Panc1 (cell line): ENCODE measurements at regions not wholly inside any gene's neighbourhood (a gene's known extent, or its start where the extent isn't known, plus 50 kb on each side); places are given as distances from the start of the nearest gene placed in this dataset.

ENCODE experiments used
- ATAC-seq: fragments of 200-7000 bp; cut with Tn5 transposase; 2 replicates; pipeline ENCODE4 v1.9.1; 2020; ENCODE audit warnings: mild to moderate bottlenecking, moderate library complexity
- BruUV-seq: library from RNA; stranded (reverse); fragments of 400-500 nt; replicated peaks from 2 replicates; lab custom pipeline; 2021; lab: Mats Ljungman, UMichigan
- CTCF ChIA-PET: fragments of 300-600 bp; sonication (Branson Sonifier 250); formaldehyde crosslinking; loops from one replicate; lab custom pipeline; 2022; ENCODE audit warnings: antibody characterized with exemption; lab: Charles Lee
- POLR2A ChIA-PET: fragments of 300-600 bp; sonication (Branson Sonifier 250); formaldehyde crosslinking; loops from one replicate; lab custom pipeline; 2022; ENCODE audit warnings: antibody characterized with exemption; lab: Charles Lee
- DNase-seq: peaks from one replicate; pipeline ENCODE4 v3.0.0-alpha.2; 2010; ENCODE audit warnings: low read depth, low spot score
- H3K27ac ChIP-seq: 2 replicates; pipeline ENCODE4 v1.5.1; 2011; ENCODE audit warnings: mild to moderate bottlenecking, low read length, inconsistent platforms
- H3K27me3 ChIP-seq: fragments of 200-500 bp; sonication (Bioruptor generic); 2 replicates; pipeline ENCODE4 v1.6.0; 2014; ENCODE audit warnings: low read length, inconsistent platforms; ENCODE audit not compliant: control insufficient read depth, insufficient read depth
- H3K36me3 ChIP-seq: fragments of 200-500 bp; sonication (Bioruptor generic); 2 replicates; pipeline ENCODE4 v1.5.1; 2014; ENCODE audit warnings: inconsistent platforms, mild to moderate bottlenecking, low read length, moderate library complexity; ENCODE audit not compliant: control insufficient read depth, insufficient read depth
- H3K4me1 ChIP-seq: 2 replicates; pipeline ENCODE4 v1.5.1; 2011; ENCODE audit warnings: inconsistent platforms, mild to moderate bottlenecking, low read length, moderate library complexity; ENCODE audit not compliant: control insufficient read depth, insufficient read depth
- H3K4me3 ChIP-seq, 2 experiments: 2 replicates each; pipeline ENCODE4 v1.5.1; 2011 to 2012; ENCODE audit warnings: low read depth in 2 of 2, low read length in 2 of 2, mild to moderate bottlenecking in 2 of 2, inconsistent platforms in 1 of 2, moderate library complexity in 1 of 2
- H3K9me3 ChIP-seq: fragments of 200-500 bp; sonication (Bioruptor generic); 2 replicates; pipeline ENCODE4 v1.5.1; 2014; ENCODE audit warnings: low read depth, mild to moderate bottlenecking, inconsistent platforms, low read length, moderate library complexity; ENCODE audit not compliant: control insufficient read depth, insufficient read depth
- POLR2AphosphoS5 ChIP-seq: IDR thresholded peaks from 2 replicates; pipeline ENCODE4 v1.6.1; 2012; ENCODE audit warnings: mild to moderate bottlenecking, low read depth, low read length, moderate library complexity
- SIN3A ChIP-seq: IDR thresholded peaks from 2 replicates; pipeline ENCODE4 v1.6.1; 2012; ENCODE audit warnings: low read depth, mild to moderate bottlenecking, low read length, moderate library complexity, borderline replicate concordance; ENCODE audit not compliant: insufficient read depth
- TCF7L2 ChIP-seq: IDR thresholded peaks from 2 replicates; pipeline ENCODE4 v1.6.1; 2011; ENCODE audit warnings: mild to moderate bottlenecking, low read depth, low read length, inconsistent platforms
- in situ Hi-C: cut with HindIII; loops from 2 replicates; pipeline ENCODE4 v1.10.0; 2016; ENCODE audit warnings: low sequenced_read_pairs, low pct_unique_long_range_greater_than_20kb
- intact Hi-C: fragments of 100-400 bp; cut with micrococcal nuclease; formaldehyde crosslinking; loops from one replicate; pipeline ENCODE4 v1.10.0; 2022; ENCODE audit not compliant: unreplicated experiment
- TF ChIP-seq, protein P1 (sequence below): fragments of 450-650 bp; IDR thresholded peaks from 2 replicates; pipeline ENCODE4 v1.5.1; 2017; ENCODE audit warnings: mild to moderate bottlenecking
- TF ChIP-seq, protein P2 (sequence below), 2 experiments: IDR thresholded peaks; 2 replicates each; pipeline ENCODE4 v1.6.1; 2011 to 2012; ENCODE audit warnings: low read depth in 2 of 2, control low read depth in 1 of 2, low read length in 1 of 2, mild to moderate bottlenecking in 1 of 2, moderate library complexity in 1 of 2; ENCODE audit not compliant: insufficient read depth in 1 of 2

DNA sequence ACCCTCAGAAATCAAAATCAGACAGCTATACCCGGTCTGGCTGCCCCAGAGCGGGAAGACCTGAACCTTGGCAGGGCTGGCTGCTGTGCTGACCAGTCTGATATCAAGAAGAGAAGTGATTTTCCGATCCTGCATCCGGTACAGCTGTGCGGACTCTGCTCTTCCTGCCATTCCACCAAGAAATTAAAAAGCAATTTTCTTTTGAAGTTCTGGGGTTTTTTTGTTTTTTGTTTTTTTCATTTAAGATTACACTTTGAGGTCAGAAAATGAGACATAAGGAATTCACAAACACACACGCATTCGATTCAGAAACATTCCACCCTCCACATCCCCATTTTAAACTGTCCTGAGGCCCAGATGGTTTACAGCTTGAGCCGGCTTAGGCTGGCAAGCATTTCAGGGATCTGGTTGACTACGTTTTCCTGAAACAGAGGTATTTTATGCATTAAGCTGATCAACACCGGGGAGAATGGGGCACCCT, 156.5 kb downstream of the COL6A3 start:
- TF ChIP-seq TCF7L2 (no peak), SIN3A (no peak), POLR2AphosphoS5 (no peak)
- TF ChIP-seq, protein P1, sequence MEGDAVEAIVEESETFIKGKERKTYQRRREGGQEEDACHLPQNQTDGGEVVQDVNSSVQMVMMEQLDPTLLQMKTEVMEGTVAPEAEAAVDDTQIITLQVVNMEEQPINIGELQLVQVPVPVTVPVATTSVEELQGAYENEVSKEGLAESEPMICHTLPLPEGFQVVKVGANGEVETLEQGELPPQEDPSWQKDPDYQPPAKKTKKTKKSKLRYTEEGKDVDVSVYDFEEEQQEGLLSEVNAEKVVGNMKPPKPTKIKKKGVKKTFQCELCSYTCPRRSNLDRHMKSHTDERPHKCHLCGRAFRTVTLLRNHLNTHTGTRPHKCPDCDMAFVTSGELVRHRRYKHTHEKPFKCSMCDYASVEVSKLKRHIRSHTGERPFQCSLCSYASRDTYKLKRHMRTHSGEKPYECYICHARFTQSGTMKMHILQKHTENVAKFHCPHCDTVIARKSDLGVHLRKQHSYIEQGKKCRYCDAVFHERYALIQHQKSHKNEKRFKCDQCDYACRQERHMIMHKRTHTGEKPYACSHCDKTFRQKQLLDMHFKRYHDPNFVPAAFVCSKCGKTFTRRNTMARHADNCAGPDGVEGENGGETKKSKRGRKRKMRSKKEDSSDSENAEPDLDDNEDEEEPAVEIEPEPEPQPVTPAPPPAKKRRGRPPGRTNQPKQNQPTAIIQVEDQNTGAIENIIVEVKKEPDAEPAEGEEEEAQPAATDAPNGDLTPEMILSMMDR, result no peak
- TF ChIP-seq, protein P2, sequence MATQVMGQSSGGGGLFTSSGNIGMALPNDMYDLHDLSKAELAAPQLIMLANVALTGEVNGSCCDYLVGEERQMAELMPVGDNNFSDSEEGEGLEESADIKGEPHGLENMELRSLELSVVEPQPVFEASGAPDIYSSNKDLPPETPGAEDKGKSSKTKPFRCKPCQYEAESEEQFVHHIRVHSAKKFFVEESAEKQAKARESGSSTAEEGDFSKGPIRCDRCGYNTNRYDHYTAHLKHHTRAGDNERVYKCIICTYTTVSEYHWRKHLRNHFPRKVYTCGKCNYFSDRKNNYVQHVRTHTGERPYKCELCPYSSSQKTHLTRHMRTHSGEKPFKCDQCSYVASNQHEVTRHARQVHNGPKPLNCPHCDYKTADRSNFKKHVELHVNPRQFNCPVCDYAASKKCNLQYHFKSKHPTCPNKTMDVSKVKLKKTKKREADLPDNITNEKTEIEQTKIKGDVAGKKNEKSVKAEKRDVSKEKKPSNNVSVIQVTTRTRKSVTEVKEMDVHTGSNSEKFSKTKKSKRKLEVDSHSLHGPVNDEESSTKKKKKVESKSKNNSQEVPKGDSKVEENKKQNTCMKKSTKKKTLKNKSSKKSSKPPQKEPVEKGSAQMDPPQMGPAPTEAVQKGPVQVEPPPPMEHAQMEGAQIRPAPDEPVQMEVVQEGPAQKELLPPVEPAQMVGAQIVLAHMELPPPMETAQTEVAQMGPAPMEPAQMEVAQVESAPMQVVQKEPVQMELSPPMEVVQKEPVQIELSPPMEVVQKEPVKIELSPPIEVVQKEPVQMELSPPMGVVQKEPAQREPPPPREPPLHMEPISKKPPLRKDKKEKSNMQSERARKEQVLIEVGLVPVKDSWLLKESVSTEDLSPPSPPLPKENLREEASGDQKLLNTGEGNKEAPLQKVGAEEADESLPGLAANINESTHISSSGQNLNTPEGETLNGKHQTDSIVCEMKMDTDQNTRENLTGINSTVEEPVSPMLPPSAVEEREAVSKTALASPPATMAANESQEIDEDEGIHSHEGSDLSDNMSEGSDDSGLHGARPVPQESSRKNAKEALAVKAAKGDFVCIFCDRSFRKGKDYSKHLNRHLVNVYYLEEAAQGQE (IDR thresholded peaks at IDR 0.05; ENCODE audit: insufficient read depth in 1 of 2, low read depth in 2 of 2, low read length in 1 of 2), result no peak
- H3K4me3 ChIP-seq, result no peak overlapping the region
- H3K27me3 ChIP-seq, result no peaks in the 10 kb centered on the region
- H3K9me3 ChIP-seq, result no peaks in the 10 kb centered on the region
- no peaks in the 10 kb centered on the region for H3K36me3 ChIP-seq
- ATAC-seq, result no peak
- no TSS peak for BruUV-seq
- no peak for DNase-seq
- no peaks in the 10 kb centered on the region; the same call in 1 of the 2 replicates for H3K4me1 ChIP-seq
- in situ Hi-C loops, result no loop called here
- peak overlapping the region; percentile 48; the same call in 1 of the 2 replicates for H3K27ac ChIP-seq
- POLR2A ChIA-PET, result no interaction called here
- CTCF ChIA-PET, result interaction anchor here (0.5 kb wide), 1 partner anchor 152 kb away, joined by 8 read pairs; no protein-coding TSS in a partner anchor
- intact Hi-C loops, result no loop called here

DNA sequence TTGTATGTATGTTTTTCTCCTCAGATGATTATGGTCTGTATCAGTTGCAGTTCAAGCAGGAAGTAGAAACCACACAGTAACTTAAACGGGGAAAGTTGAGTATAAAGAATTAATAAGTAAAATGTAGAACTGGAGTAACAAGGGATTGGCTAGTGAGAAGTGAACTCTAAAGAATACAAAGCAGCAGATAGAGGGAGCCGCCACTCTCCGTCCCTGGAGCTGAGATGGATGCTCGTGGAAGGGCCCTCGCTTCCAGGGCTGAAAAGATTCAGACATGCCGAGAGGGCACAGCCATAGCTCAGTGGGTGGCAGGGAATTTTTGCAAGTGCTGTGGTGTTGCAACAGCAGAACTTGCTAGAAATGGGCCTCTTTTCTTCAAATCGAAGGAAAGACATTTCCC, 155.8 kb downstream of the COL6A3 start:
- ChIA-PET POLR2A (no interaction called here), CTCF (no interaction called here)
- in situ Hi-C loops, result no loop called here
- H3K4me3 ChIP-seq, result no peak overlapping the region
- DNase-seq (no peak), ATAC-seq (no peak)
- H3K27me3 ChIP-seq, result no peaks in the 10 kb centered on the region
- BruUV-seq, result no TSS peak
- TF ChIP-seq, protein P1, result peak; percentile 14; the same call in 1 of the 2 replicates
- TF ChIP-seq, protein P2 (IDR thresholded peaks at IDR 0.05; ENCODE audit: insufficient read depth in 1 of 2, low read depth in 2 of 2, low read length in 1 of 2), result no peak
- H3K4me1 ChIP-seq, result no peaks in the 10 kb centered on the region; the same call in 1 of the 2 replicates
- H3K9me3 ChIP-seq, result no peaks in the 10 kb centered on the region
- H3K27ac ChIP-seq, result peak overlapping the region; percentile 4; the same call in 1 of the 2 replicates
- H3K36me3 ChIP-seq, result no peaks in the 10 kb centered on the region
- intact Hi-C loops, result no loop called here
